ENCODE measurements at regions not wholly inside any gene's neighbourhood (a gene's known extent, or its start where the extent isn't known, plus 50 kb on each side); places are given as distances from the start of the nearest gene placed in this dataset.

DNA sequence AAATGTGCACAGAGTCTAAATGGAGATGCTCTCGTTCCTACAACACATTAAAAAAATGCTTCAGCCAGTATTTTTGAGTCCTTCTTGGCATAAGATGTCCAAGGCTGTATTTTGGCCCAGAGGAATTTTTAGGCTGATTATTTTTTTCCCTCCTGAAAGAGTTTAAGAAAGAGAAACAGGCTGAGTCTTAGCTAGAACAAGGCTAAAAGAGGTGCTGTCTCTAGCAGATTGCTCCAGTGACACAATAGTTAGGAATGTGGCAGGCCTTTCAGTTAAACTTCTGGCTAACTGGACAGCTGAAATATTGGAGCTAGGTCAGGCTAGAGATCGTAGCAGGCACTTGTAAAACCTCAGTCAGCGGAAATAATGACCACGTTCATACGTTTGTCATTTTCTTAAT, 271.4 kb upstream of the RARB start:
- TF ChIP-seq, protein P1, sequence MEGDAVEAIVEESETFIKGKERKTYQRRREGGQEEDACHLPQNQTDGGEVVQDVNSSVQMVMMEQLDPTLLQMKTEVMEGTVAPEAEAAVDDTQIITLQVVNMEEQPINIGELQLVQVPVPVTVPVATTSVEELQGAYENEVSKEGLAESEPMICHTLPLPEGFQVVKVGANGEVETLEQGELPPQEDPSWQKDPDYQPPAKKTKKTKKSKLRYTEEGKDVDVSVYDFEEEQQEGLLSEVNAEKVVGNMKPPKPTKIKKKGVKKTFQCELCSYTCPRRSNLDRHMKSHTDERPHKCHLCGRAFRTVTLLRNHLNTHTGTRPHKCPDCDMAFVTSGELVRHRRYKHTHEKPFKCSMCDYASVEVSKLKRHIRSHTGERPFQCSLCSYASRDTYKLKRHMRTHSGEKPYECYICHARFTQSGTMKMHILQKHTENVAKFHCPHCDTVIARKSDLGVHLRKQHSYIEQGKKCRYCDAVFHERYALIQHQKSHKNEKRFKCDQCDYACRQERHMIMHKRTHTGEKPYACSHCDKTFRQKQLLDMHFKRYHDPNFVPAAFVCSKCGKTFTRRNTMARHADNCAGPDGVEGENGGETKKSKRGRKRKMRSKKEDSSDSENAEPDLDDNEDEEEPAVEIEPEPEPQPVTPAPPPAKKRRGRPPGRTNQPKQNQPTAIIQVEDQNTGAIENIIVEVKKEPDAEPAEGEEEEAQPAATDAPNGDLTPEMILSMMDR (IDR thresholded peaks at IDR 0.05) = no peak
- no peak for TF ChIP-seq POLR2A (IDR thresholded peaks at IDR 0.05)
